ENCODE measurements at regions not wholly inside any gene's neighbourhood (a gene's known extent, or its start where the extent isn't known, plus 50 kb on each side); places are given as distances from the start of the nearest gene placed in this dataset.

GRCh38 chr4:3373468-3373867 lies 68.3 kb upstream of the HGFAC start:
- Histone ChIP-seq H3K36me3 (ENCODE audit: control insufficient read depth in 4 of 4, insufficient read depth in 3 of 4, low read depth in 1 of 4, low read length in 3 of 4) (no peaks in the 10 kb centered on the region), H3K9me3 (ENCODE audit: control insufficient read depth in 4 of 4, low read length in 3 of 4) (no peaks in the 10 kb centered on the region), H3K4me3 (ENCODE audit: low read depth in 1 of 3, low read length in 3 of 3) (no peak overlapping the region), H3K27me3 (ENCODE audit: control insufficient read depth in 4 of 4, insufficient read depth in 4 of 4, low read length in 3 of 4) (no peaks in the 10 kb centered on the region), H3K27ac (ENCODE audit: low read depth in 1 of 2, low read length in 2 of 2) (no peak overlapping the region), H3K4me1 (ENCODE audit: control insufficient read depth in 4 of 4, insufficient read depth in 4 of 4, low read length in 3 of 4) (peaks cover 3 to 24% (median 13%) of the 10 kb centered on the region in 4 donors), H3K9ac (ENCODE audit: low read depth in 1 of 2, low read length in 2 of 2) (no peak overlapping the region)
- WGBS = 96% methylated on average over 19 of the region's 19 CpGs
- no peak for DNase-seq (ENCODE audit: low spot score)
- no peak for TF ChIP-seq CTCF (IDR thresholded peaks at IDR 0.05; ENCODE audit: low read depth, low read length, missing input control)
- TF ChIP-seq RAD21 (IDR thresholded peaks at IDR 0.05) = no peak
- no peak for TF ChIP-seq HNF4A (conservative IDR thresholded peaks at IDR 0.05)
- TF ChIP-seq EGR1 (IDR thresholded peaks at IDR 0.05; ENCODE audit: low read depth in 2 of 2) = no peak
- no peak for TF ChIP-seq REST (IDR thresholded peaks at IDR 0.05)
- no peak for TF ChIP-seq HNF4G (IDR thresholded peaks at IDR 0.05)
- TF ChIP-seq MAX (IDR thresholded peaks at IDR 0.05) = no peak
- no peak for TF ChIP-seq GABPA (IDR thresholded peaks at IDR 0.05 in 1 of 2, conservative IDR thresholded peaks at IDR 0.05 in 1 of 2)
- TF ChIP-seq FOXA1 (IDR thresholded peaks at IDR 0.05) = no peak
- TF ChIP-seq TAF1 (conservative IDR thresholded peaks at IDR 0.05) = no peak
- no peak for TF ChIP-seq NR2F2 (IDR thresholded peaks at IDR 0.05)

- H3K4me3 ChIP-seq (ENCODE audit: low read depth in 1 of 3, low read length in 3 of 3) = no peak overlapping the region
- H3K27me3 ChIP-seq (ENCODE audit: control insufficient read depth in 4 of 4, insufficient read depth in 4 of 4, low read length in 3 of 4) = no peaks in the 10 kb centered on the region
- TF ChIP-seq EGR1 (IDR thresholded peaks at IDR 0.05; ENCODE audit: low read depth in 2 of 2) = no peak
- H3K9me3 ChIP-seq (ENCODE audit: control insufficient read depth in 4 of 4, low read length in 3 of 4) = no peaks in the 10 kb centered on the region
- no peaks in the 10 kb centered on the region for H3K36me3 ChIP-seq (ENCODE audit: control insufficient read depth in 4 of 4, insufficient read depth in 3 of 4, low read depth in 1 of 4, low read length in 3 of 4)
- H3K27ac ChIP-seq (ENCODE audit: low read depth in 1 of 2, low read length in 2 of 2) = no peak overlapping the region
- WGBS = 98% methylated on average over 29 of the region's 29 CpGs
- no peak for DNase-seq (ENCODE audit: low spot score)
- no peak overlapping the region for H3K9ac ChIP-seq (ENCODE audit: low read depth in 1 of 2, low read length in 2 of 2)
- H3K4me1 ChIP-seq (ENCODE audit: control insufficient read depth in 4 of 4, insufficient read depth in 4 of 4, low read length in 3 of 4) = peaks cover 0 to 18% (median 10%) of the 10 kb centered on the region in 4 donors
Measured at GRCh38 chr4:3374011-3374645, 67.6 kb upstream of the HGFAC start.

- H3K9me3 ChIP-seq (ENCODE audit: control insufficient read depth in 4 of 4, low read length in 3 of 4) = no peaks in the 10 kb centered on the region
- no peak overlapping the region for H3K4me3 ChIP-seq (ENCODE audit: low read depth in 1 of 3, low read length in 3 of 3)
- peaks cover 0 to 13% (median 5%) of the 10 kb centered on the region in 4 donors for H3K4me1 ChIP-seq (ENCODE audit: control insufficient read depth in 4 of 4, insufficient read depth in 4 of 4, low read length in 3 of 4)
- H3K9ac ChIP-seq (ENCODE audit: low read depth in 1 of 2, low read length in 2 of 2) = no peak overlapping the region
- TF ChIP-seq YY1 (IDR thresholded peaks at IDR 0.05) (no peak), FOXA2 (IDR thresholded peaks at IDR 0.05) (no peak), MAX (IDR thresholded peaks at IDR 0.05) (no peak), RXRA (IDR thresholded peaks at IDR 0.05) (no peak), CTCF (IDR thresholded peaks at IDR 0.05; ENCODE audit: low read depth, low read length, missing input control) (no peak), SP1 (IDR thresholded peaks at IDR 0.05) (no peak), FOXA1 (IDR thresholded peaks at IDR 0.05) (no peak)
- H3K27me3 ChIP-seq (ENCODE audit: control insufficient read depth in 4 of 4, insufficient read depth in 4 of 4, low read length in 3 of 4) = no peaks in the 10 kb centered on the region
- no peak for DNase-seq (ENCODE audit: low spot score)
- H3K27ac ChIP-seq (ENCODE audit: low read depth in 1 of 2, low read length in 2 of 2) = no peak overlapping the region
- WGBS = 72% methylated on average over 11 of the region's 11 CpGs
- no peaks in the 10 kb centered on the region for H3K36me3 ChIP-seq (ENCODE audit: control insufficient read depth in 4 of 4, insufficient read depth in 3 of 4, low read depth in 1 of 4, low read length in 3 of 4)
Measured at GRCh38 chr4:3374667-3375066, 67.1 kb upstream of the HGFAC start.

All from liver (tissue), 8 donors.